WI38 (cell line): ENCODE measurements at regions not wholly inside any gene's neighbourhood (a gene's known extent, or its start where the extent isn't known, plus 50 kb on each side); places are given as distances from the start of the nearest gene placed in this dataset.
"Not testable (repeated sequence)": the region's sequence is repeated elsewhere in the genome, so short reads cannot be mapped to it uniquely, and the experiment has no call there.

Experiments used
- H3K4me3 ChIP-seq: 2 replicates; pipeline ENCODE4 v1.5.1; 2011; ENCODE audit warnings: low read depth, mild to moderate bottlenecking, control low read depth, low read length
- CTCF ChIP-seq: IDR thresholded peaks from 2 replicates; pipeline ENCODE4 v1.5.1; 2012; ENCODE audit warnings: low read depth, mild to moderate bottlenecking, control low read depth, low read length

- no peak overlapping the region for H3K4me3 ChIP-seq
- no peak for TF ChIP-seq CTCF
Observed at GRCh38 chrX:98194036-98194435, 1310.3 kb downstream of the RPA4 start.

- no peak for TF ChIP-seq CTCF
- no peak overlapping the region for H3K4me3 ChIP-seq
Observed at GRCh38 chrX:98203800-98204199, 1320.1 kb downstream of the RPA4 start.

GRCh38 chrX:98207947-98208346, 1324.2 kb downstream of the RPA4 start:
- no peak overlapping the region for H3K4me3 ChIP-seq
- no peak for TF ChIP-seq CTCF

GRCh38 chrX:98231003-98231402, 1347.3 kb downstream of the RPA4 start:
- TF ChIP-seq CTCF = no peak
- H3K4me3 ChIP-seq = no peak overlapping the region

GRCh38 chrX:98240061-98240460, 1356.4 kb downstream of the RPA4 start:
- H3K4me3 ChIP-seq = not testable (repeated sequence)

GRCh38 chrX:98263135-98263534, 1379.4 kb downstream of the RPA4 start:
- H3K4me3 ChIP-seq = no peak overlapping the region
- no peak for TF ChIP-seq CTCF

- no peak for TF ChIP-seq CTCF
Observed at GRCh38 chrX:98289726-98290125, 1406.0 kb downstream of the RPA4 start.

GRCh38 chrX:98294310-98294709, 1410.6 kb downstream of the RPA4 start:
- no peak for TF ChIP-seq CTCF
- H3K4me3 ChIP-seq = no peak overlapping the region

More at GRCh38 chrX:98289726-98290125, 1406.0 kb downstream of the RPA4 start:
- H3K4me3 ChIP-seq = no peak overlapping the region
